ENCODE measurements at regions not wholly inside any gene's neighbourhood (a gene's known extent, or its start where the extent isn't known, plus 50 kb on each side); places are given as distances from the start of the nearest gene placed in this dataset.

DNA sequence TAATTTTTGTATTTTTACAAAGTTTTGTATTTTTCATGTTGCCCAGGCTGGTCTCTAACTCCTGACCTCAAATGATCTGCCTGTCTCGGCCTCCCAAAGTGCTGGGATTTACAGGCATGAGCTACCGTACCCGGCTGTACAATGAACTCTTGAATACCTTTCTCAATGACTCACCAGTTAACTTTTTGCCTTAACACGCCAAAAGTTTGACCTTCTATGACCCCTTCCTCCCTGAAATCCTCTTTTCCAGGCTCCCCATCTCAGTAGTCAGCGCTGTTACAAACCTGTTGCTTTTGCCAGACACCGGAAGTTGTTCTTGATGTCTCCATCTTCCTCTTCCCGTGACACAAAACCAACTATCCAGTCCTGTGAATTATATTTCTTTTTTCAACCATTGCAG is 158.1 kb upstream of the ASIC2 start:
- TF ChIP-seq PPARA (CRISPR knock-in tag; IDR thresholded peaks at IDR 0.05; ENCODE audit: borderline replicate concordance) (no peak), ZFP30 (CRISPR knock-in tag; IDR thresholded peaks at IDR 0.05) (no peak), TOX (CRISPR knock-in tag; IDR thresholded peaks at IDR 0.05; ENCODE audit: borderline replicate concordance) (no peak), SNAI2 (CRISPR knock-in tag; IDR thresholded peaks at IDR 0.05) (no peak), ZNF8 (CRISPR knock-in tag; IDR thresholded peaks at IDR 0.05) (no peak), BACH2 (CRISPR knock-in tag; IDR thresholded peaks at IDR 0.05; ENCODE audit: borderline replicate concordance) (no peak)
- TF ChIP-seq, protein P1, sequence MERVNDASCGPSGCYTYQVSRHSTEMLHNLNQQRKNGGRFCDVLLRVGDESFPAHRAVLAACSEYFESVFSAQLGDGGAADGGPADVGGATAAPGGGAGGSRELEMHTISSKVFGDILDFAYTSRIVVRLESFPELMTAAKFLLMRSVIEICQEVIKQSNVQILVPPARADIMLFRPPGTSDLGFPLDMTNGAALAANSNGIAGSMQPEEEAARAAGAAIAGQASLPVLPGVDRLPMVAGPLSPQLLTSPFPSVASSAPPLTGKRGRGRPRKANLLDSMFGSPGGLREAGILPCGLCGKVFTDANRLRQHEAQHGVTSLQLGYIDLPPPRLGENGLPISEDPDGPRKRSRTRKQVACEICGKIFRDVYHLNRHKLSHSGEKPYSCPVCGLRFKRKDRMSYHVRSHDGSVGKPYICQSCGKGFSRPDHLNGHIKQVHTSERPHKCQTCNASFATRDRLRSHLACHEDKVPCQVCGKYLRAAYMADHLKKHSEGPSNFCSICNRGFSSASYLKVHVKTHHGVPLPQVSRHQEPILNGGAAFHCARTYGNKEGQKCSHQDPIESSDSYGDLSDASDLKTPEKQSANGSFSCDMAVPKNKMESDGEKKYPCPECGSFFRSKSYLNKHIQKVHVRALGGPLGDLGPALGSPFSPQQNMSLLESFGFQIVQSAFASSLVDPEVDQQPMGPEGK (CRISPR knock-in tag; IDR thresholded peaks at IDR 0.05; ENCODE audit: borderline replicate concordance), result no peak
- TF ChIP-seq, protein P2, sequence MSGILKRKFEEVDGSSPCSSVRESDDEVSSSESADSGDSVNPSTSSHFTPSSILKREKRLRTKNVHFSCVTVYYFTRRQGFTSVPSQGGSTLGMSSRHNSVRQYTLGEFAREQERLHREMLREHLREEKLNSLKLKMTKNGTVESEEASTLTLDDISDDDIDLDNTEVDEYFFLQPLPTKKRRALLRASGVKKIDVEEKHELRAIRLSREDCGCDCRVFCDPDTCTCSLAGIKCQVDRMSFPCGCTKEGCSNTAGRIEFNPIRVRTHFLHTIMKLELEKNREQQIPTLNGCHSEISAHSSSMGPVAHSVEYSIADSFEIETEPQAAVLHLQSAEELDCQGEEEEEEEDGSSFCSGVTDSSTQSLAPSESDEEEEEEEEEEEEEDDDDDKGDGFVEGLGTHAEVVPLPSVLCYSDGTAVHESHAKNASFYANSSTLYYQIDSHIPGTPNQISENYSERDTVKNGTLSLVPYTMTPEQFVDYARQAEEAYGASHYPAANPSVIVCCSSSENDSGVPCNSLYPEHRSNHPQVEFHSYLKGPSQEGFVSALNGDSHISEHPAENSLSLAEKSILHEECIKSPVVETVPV (CRISPR knock-in tag; IDR thresholded peaks at IDR 0.05), result no peak
